ENCODE measurements at regions not wholly inside any gene's neighbourhood (a gene's known extent, or its start where the extent isn't known, plus 50 kb on each side); places are given as distances from the start of the nearest gene placed in this dataset.
"Not testable (repeated sequence)": the region's sequence is repeated elsewhere in the genome, so short reads cannot be mapped to it uniquely, and the experiment has no call there.

GRCh38 chr2:18046558-18047212 lies 168.2 kb downstream of the KCNS3 start:
- no peak for DNase-seq (ENCODE audit: low read depth in 2 of 2)

GRCh38 chr2:18046017-18046416 lies 167.6 kb downstream of the KCNS3 start:
- no peak for DNase-seq (ENCODE audit: low read depth in 2 of 2)

- no peak for DNase-seq (ENCODE audit: low read depth in 2 of 2)
Measured at GRCh38 chr2:18045230-18045629, 166.8 kb downstream of the KCNS3 start.

GRCh38 chr2:18017381-18017780 lies 138.9 kb downstream of the KCNS3 start:
- DNase-seq (ENCODE audit: low read depth in 2 of 2), result not testable (repeated sequence)

GRCh38 chr2:18009891-18010290 lies 131.4 kb downstream of the KCNS3 start:
- DNase-seq (ENCODE audit: low read depth in 2 of 2), result no peak

- no peak for DNase-seq (ENCODE audit: low read depth in 2 of 2)
Measured at GRCh38 chr2:18005411-18005810, 126.9 kb downstream of the KCNS3 start.

GRCh38 chr2:18001671-18002070 lies 123.2 kb downstream of the KCNS3 start:
- DNase-seq (ENCODE audit: low read depth in 2 of 2), result no peak

- DNase-seq (ENCODE audit: low read depth in 2 of 2), result no peak
Measured at GRCh38 chr2:17996978-17997377, 118.5 kb downstream of the KCNS3 start.

- DNase-seq (ENCODE audit: low read depth in 2 of 2), result no peak
Measured at GRCh38 chr2:17995593-17995992, 117.1 kb downstream of the KCNS3 start.
